Endothelial cell (in vitro differentiated cells): ENCODE measurements at regions not wholly inside any gene's neighbourhood (a gene's known extent, or its start where the extent isn't known, plus 50 kb on each side); places are given as distances from the start of the nearest gene placed in this dataset.
"Not testable (repeated sequence)": the region's sequence is repeated elsewhere in the genome, so short reads cannot be mapped to it uniquely, and the experiment has no call there.

Experiments used
- DNase-seq: peaks from one replicate; pipeline ENCODE4 v3.0.0; 2021; ENCODE audit warnings: low spot score
- H3K27ac Mint-ChIP-seq: one replicate; pipeline ENCODE4 v1.8.0; 2021; ENCODE audit warnings: mixed read lengths, inconsistent platforms; ENCODE audit not compliant: unreplicated experiment
- H3K27me3 Mint-ChIP-seq: one replicate; pipeline ENCODE4 v1.8.0; 2021; ENCODE audit warnings: mild to moderate bottlenecking, moderate library complexity, mixed read lengths, inconsistent platforms; ENCODE audit not compliant: unreplicated experiment
- H3K36me3 Mint-ChIP-seq: one replicate; pipeline ENCODE4 v1.8.0; 2021; ENCODE audit warnings: mild to moderate bottlenecking, low read depth, mixed read lengths, inconsistent platforms; ENCODE audit not compliant: unreplicated experiment
- H3K4me1 Mint-ChIP-seq: one replicate; pipeline ENCODE4 v1.8.0; 2021; ENCODE audit warnings: mild to moderate bottlenecking, mixed read lengths, inconsistent platforms; ENCODE audit not compliant: unreplicated experiment
- H3K4me3 Mint-ChIP-seq: one replicate; pipeline ENCODE4 v1.8.0; 2021; ENCODE audit warnings: mild to moderate bottlenecking, mixed read lengths, inconsistent platforms; ENCODE audit not compliant: unreplicated experiment
- H3K9me3 Mint-ChIP-seq: one replicate; pipeline ENCODE4 v1.8.0; 2021; ENCODE audit warnings: mixed read lengths, inconsistent platforms; ENCODE audit not compliant: unreplicated experiment
- TF ChIP-seq, protein P1 (sequence below): fragments of 200-600 bp; sonication (generic); IDR thresholded peaks from one replicate; pipeline ENCODE4 v1.5.0; 2021; ENCODE audit warnings: antibody characterized with exemption; ENCODE audit not compliant: unreplicated experiment

DNA sequence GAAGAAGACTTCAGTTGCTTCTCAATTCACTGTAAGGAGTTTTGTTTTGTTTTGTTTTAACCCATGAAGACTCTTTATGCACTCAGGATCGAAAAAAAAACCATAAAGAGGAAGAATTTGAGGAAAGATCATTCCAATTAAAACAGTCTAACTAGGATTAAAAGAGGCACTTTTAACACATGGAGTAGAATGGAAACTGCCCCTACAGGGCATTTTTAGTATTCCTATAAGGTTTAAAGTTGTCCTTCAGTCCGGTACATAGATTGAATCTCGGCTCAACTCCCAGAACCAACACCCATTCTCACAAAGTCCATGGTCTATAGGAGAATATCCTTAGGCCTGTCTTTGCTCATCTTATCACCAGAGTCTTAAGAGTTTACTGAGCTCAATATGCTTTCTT lies 469.6 kb downstream of the DTWD2 start:
- no peaks in the 10 kb centered on the region for H3K9me3 Mint-ChIP-seq
- H3K4me1 Mint-ChIP-seq = no peaks in the 10 kb centered on the region
- no peak for DNase-seq
- H3K36me3 Mint-ChIP-seq = no peaks in the 10 kb centered on the region
- no peak overlapping the region for H3K4me3 Mint-ChIP-seq
- TF ChIP-seq, protein P1, sequence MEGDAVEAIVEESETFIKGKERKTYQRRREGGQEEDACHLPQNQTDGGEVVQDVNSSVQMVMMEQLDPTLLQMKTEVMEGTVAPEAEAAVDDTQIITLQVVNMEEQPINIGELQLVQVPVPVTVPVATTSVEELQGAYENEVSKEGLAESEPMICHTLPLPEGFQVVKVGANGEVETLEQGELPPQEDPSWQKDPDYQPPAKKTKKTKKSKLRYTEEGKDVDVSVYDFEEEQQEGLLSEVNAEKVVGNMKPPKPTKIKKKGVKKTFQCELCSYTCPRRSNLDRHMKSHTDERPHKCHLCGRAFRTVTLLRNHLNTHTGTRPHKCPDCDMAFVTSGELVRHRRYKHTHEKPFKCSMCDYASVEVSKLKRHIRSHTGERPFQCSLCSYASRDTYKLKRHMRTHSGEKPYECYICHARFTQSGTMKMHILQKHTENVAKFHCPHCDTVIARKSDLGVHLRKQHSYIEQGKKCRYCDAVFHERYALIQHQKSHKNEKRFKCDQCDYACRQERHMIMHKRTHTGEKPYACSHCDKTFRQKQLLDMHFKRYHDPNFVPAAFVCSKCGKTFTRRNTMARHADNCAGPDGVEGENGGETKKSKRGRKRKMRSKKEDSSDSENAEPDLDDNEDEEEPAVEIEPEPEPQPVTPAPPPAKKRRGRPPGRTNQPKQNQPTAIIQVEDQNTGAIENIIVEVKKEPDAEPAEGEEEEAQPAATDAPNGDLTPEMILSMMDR = no peak
- H3K27ac Mint-ChIP-seq = no peak overlapping the region
- H3K27me3 Mint-ChIP-seq = no peaks in the 10 kb centered on the region

DNA sequence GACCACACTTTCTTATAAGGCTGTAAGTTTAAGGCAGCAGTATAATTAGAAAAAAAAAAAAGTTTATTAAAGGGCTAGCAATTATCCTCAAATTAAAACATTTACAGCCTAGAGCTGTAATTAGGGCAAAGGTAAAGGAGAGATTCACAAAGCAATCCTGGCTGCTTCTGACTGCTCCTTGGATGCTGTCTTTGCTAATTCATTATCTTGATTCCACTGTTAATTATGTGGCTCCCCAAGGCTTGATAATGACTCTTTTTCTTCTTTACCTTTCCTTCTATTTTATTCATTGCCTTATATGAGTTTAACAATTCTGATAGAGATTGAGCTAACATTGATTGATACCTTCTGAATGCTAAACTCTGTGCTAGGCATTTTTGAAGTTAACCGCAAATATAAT lies 476.5 kb downstream of the DTWD2 start:
- peaks cover 4% of the 10 kb centered on the region for H3K4me1 Mint-ChIP-seq
- no peak for DNase-seq
- no peak overlapping the region for H3K27ac Mint-ChIP-seq
- H3K27me3 Mint-ChIP-seq = no peaks in the 10 kb centered on the region
- no peak overlapping the region for H3K4me3 Mint-ChIP-seq
- no peaks in the 10 kb centered on the region for H3K36me3 Mint-ChIP-seq
- no peaks in the 10 kb centered on the region for H3K9me3 Mint-ChIP-seq
- TF ChIP-seq, protein P1 = no peak

DNA sequence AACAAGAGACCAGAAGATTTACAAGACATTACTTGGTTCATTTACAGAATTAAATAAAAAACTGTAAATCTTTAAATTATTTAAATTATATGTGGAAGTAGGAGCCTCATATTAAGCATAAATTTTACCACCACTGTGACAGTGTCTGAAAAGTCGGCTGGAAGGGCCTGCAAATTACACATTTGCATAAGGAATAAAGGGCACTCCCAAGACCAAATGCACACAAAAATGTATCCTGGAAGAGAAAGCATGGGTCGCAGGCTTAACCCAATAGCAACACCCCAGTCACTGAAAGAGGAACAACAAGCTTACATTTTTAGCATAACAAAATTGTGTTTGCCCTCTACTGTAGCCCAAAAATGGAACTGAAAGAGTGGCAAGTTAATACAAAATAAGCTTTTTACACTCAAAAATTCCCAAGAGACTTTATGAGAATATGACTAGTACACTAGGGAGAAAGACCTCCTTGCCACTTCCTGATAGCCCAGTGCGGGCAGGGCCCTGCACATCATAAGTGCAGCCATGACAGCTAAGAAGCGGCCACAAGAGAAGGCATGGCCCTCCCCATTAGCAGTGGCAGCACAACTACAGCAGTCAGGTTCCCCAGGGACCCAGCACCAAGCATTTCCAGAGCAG lies 482.0 kb downstream of the DTWD2 start:
- Mint-ChIP-seq H3K4me3 (no peak overlapping the region), H3K36me3 (peaks cover 16% of the 10 kb centered on the region), H3K27me3 (no peaks in the 10 kb centered on the region), H3K4me1 (peaks cover 4% of the 10 kb centered on the region), H3K9me3 (peaks cover 6% of the 10 kb centered on the region), H3K27ac (no peak overlapping the region)
- DNase-seq = no peak
- TF ChIP-seq, protein P1 = no peak

DNA sequence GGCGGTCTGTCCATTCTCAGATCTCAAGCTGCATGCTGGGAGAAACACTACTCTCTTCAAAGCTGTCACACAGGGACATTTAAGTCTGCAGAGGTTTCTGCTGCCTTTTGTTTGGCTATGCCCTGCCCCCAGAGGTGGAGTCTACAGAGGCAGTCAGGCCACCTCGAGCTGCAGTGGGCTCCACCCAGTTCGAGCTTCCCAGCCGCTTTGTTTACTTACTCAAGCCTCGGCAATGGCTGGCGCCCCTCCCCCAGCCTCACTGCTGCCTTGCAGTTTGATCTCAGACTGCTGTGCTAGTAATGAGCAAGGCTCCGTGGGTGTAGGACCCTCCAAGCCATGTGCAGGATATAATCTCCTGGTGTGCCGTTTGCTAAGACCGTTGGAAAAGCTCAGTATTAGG lies 486.1 kb downstream of the DTWD2 start:
- H3K9me3 Mint-ChIP-seq, H3K27me3 Mint-ChIP-seq, H3K4me1 Mint-ChIP-seq, DNase-seq, H3K27ac Mint-ChIP-seq, H3K4me3 Mint-ChIP-seq: not testable (repeated sequence)
- H3K36me3 Mint-ChIP-seq = peaks cover 16% of the 10 kb centered on the region

DNA sequence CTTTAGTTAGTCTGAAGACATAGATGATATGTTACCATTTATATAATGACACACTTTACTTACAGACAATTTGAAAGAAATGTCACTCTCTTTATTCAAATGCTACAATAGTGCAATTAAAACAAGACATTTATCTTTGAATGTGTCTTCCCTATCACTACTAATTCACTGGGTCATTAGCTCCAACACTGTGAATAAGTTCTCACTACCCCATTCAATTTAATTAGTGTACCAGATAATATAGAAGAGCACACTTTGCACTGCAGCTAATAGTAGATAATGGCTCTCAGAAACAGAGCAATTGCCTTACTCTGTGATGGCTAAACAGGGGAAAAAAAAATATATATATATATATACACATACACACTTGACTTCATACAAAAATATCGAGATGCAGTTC lies 497.0 kb downstream of the DTWD2 start:
- H3K4me3 Mint-ChIP-seq = no peak overlapping the region

More for the DNA sequence above, 497.0 kb downstream of the DTWD2 start:
- Mint-ChIP-seq H3K4me1 (peaks cover 19% of the 10 kb centered on the region), H3K27ac (no peak overlapping the region), H3K36me3 (no peaks in the 10 kb centered on the region), H3K9me3 (no peaks in the 10 kb centered on the region), H3K27me3 (peaks cover 2% of the 10 kb centered on the region)
- TF ChIP-seq, protein P1 = no peak
- no peak for DNase-seq
